HCT116 (cell line): ENCODE measurements at regions not wholly inside any gene's neighbourhood (a gene's known extent, or its start where the extent isn't known, plus 50 kb on each side); places are given as distances from the start of the nearest gene placed in this dataset.

Experiments used
- ATF3 ChIP-seq: IDR thresholded peaks from 2 replicates; pipeline ENCODE4 v1.6.1; 2012
- CTCF ChIP-seq, 3 experiments: fragments of 200-600 bp in 1 of 3; sonication (generic) in 1 of 3; IDR thresholded peaks in 2 of 3; conservative IDR thresholded peaks in 1 of 3; 2 replicates each; pipeline ENCODE4 v1.5.1; 2012 to 2017; ENCODE audit warnings: low read depth in 2 of 3, low read length in 2 of 3, antibody characterized with exemption in 1 of 3, borderline replicate concordance in 1 of 3, control low read depth in 1 of 3, mild to moderate bottlenecking in 1 of 3, mixed read lengths in 1 of 3, mixed run types in 1 of 3, moderate library complexity in 1 of 3; ENCODE audit not compliant: insufficient read depth in 1 of 3
- YY1 ChIP-seq: IDR thresholded peaks from 2 replicates; pipeline ENCODE4 v1.6.1; 2011; ENCODE audit warnings: low read length, low read depth, moderate library complexity, mild to moderate bottlenecking; ENCODE audit not compliant: insufficient replicate concordance; ENCODE audit errors: extremely low read depth
- ZBTB33 ChIP-seq: IDR thresholded peaks from 2 replicates; pipeline ENCODE4 v1.6.1; 2011; ENCODE audit warnings: mild to moderate bottlenecking, low read length, moderate library complexity; ENCODE audit not compliant: insufficient replicate concordance; ENCODE audit errors: extremely low read depth
- ZNF274 ChIP-seq: fragments of 200-500 bp; sonication (Bioruptor generic); IDR thresholded peaks from 2 replicates; pipeline ENCODE4 v1.6.1; 2014; ENCODE audit warnings: mild to moderate bottlenecking, low read depth, low read length, inconsistent platforms

GRCh38 chr2:143899987-143900386 lies 619.9 kb downstream of the ZEB2 start:
- TF ChIP-seq YY1 (no peak), ZNF274 (no peak), CTCF (IDR thresholded peaks at IDR 0.05 in 2 of 3, conservative IDR thresholded peaks at IDR 0.05 in 1 of 3; ENCODE audit: borderline replicate concordance in 1 of 3, insufficient read depth in 1 of 3, low read depth in 2 of 3, low read length in 2 of 3) (no peak), ATF3 (no peak), ZBTB33 (no peak)
